ENCODE measurements at regions not wholly inside any gene's neighbourhood (a gene's known extent, or its start where the extent isn't known, plus 50 kb on each side); places are given as distances from the start of the nearest gene placed in this dataset.

DNA sequence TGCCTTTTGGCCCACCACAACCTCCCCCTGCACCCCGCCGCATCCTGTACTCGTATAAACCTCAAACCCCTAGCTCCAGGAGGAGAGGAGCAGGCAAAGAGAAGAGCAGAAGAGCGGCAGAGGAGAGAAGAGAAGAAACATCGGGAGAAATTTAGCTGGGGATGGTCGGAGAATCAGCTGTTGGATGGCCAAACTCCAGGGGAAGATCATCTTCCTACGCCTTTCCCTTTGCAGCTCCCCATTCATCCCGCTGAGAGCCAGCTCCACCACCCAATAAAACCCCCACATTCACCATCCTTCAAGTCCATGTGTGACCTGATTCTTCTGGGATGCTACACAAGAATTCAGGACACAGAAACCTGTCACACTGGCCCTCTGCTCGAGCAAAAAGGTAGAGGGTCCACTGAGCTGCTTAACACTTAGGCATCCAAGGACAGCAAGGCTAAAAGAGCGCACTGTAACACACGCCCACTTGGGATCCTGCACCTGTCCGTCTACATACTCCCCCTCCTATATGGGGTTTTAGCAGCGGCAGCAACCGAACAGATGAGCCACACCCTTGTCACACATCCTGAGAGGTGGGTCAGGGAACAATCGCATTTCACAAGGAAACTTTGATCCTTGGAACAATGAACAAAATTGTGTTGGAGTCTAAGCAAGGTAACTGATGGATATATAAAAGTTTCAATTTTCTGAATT lies 51.6 kb upstream of the MIR17HG start:
- no peak for DNase-seq (ENCODE audit: low spot score)
- in situ Hi-C loops (cut with HindIII; ENCODE audit: low sequenced_read_pairs): no loop called here

DNA sequence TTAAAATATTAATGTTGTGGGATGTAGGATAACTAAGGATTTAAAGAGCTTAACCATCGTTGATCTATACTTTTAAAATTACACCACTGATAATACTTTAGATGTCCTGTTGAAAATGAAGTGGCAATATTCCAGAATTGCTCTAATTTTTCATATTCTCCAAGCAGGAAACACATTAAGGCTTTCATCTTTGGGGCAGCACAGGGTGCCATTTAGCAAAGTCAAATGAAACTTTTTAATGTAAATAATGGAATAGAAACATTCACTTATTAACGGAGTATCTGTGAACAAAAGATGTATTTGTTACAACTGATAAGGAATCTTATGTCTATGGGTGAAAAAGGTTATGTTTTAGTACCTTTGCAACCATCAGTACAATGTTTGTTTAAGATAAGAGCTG lies 50.0 kb upstream of the MIR17HG start:
- no peak for DNase-seq (ENCODE audit: low spot score)
- in situ Hi-C loops (cut with HindIII; ENCODE audit: low sequenced_read_pairs): no loop called here
